ENCODE measurements at regions not wholly inside any gene's neighbourhood (a gene's known extent, or its start where the extent isn't known, plus 50 kb on each side); places are given as distances from the start of the nearest gene placed in this dataset.

DNA sequence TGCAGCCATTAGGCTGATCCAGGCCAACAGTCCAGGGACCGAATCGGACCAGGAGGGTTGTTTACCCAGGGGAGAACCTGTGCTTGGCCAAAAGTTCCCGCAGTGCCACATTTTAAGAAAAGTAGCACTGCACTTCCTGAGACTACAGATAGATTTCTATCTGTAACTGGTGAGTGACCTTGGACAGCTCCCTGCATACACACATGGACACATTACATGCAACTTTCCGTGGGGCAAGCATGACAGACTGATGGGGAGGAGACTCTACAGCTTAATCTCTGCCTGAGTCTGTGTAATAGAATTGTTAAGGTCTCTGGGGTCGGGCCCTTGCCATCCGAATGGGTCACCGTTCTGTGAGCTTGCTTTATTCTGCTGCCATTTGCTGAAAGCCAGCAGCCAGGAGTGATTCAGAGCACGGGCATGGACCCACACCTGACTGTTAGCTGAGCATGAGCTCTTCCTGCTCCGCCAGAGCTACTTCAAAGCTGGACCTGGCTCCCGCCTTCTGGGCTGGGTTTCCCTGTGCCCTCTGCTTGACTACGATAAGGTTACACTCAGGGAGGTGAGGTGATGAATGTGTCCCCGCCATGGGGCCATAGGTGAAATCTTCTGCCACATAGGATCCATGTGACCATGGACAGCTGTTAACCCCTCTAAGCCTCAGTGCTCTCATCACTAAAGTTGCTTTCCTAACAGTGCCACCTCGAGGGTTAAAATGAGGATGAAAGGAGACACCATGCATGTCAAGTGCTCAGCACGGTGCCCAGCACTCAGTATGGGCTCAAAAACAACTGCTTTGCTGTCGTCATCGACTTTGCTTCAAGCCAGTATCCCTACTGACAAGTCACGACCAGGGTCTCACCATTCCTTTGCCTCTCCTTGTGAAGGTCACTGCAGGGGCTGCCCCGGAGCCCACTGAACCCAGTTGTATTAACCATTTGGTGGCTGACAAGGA, 200.0 kb downstream of the MELK start:
- Histone ChIP-seq H3K4me1 (ENCODE audit: low read depth) (no peaks in the 10 kb centered on the region), H3K4me3 (no peak overlapping the region), H3K36me3 (ENCODE audit: low read depth) (no peaks in the 10 kb centered on the region), H3K9me3 (no peaks in the 10 kb centered on the region)
- TF ChIP-seq, protein P1, sequence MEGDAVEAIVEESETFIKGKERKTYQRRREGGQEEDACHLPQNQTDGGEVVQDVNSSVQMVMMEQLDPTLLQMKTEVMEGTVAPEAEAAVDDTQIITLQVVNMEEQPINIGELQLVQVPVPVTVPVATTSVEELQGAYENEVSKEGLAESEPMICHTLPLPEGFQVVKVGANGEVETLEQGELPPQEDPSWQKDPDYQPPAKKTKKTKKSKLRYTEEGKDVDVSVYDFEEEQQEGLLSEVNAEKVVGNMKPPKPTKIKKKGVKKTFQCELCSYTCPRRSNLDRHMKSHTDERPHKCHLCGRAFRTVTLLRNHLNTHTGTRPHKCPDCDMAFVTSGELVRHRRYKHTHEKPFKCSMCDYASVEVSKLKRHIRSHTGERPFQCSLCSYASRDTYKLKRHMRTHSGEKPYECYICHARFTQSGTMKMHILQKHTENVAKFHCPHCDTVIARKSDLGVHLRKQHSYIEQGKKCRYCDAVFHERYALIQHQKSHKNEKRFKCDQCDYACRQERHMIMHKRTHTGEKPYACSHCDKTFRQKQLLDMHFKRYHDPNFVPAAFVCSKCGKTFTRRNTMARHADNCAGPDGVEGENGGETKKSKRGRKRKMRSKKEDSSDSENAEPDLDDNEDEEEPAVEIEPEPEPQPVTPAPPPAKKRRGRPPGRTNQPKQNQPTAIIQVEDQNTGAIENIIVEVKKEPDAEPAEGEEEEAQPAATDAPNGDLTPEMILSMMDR (IDR thresholded peaks at IDR 0.05) = no peak
- intact Hi-C loops (cut with DNase I, micrococcal nuclease) = no loop called here
- ATAC-seq (no peak), DNase-seq (no peak)

DNA sequence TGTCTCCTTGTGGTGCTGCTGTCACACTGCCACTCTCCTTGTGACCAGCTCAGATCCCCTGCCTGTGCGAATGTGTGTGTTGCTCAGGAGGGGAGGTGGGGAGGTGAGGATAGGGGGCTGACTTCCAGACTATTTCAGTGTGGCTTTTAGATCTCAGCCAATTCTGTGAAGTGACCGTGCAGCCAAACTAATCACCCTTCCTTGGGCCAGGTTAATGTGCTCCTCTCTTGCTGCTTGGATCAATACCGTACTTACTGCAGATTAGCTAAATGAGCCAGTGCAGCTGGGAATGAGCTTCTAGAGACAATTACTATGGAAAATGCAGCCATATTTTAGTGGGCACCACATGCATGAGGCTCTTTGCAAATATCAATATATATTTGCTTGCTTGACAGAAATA, 206.0 kb downstream of the MELK start:
- Histone ChIP-seq H3K36me3 (ENCODE audit: low read depth) (no peaks in the 10 kb centered on the region), H3K4me3 (no peak overlapping the region), H3K4me1 (ENCODE audit: low read depth) (no peaks in the 10 kb centered on the region), H3K9me3 (no peaks in the 10 kb centered on the region)
- intact Hi-C loops (cut with DNase I, micrococcal nuclease) = no loop called here
- no peak for ATAC-seq
- TF ChIP-seq, protein P1 (IDR thresholded peaks at IDR 0.05) = no peak
- DNase-seq = no peak

DNA sequence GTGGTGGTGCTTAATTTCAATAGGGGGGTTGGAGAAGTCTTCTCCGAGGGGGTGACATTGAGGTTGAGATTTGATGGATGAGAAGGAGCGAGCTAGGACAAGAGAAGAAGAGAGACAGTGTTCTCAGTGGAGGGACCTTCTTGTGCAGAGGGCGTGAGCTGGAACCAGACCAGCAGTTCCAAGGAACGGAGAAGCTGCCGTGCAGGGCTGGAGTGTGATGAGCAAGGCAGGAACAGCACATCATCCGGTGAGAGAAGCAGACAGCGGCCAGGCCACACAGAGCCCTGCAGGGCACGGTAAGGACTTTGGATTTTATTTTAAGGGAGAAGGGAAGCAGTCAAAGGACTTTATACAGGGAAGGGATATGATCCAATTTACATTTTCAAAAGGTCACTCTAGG, 206.9 kb downstream of the MELK start:
- no peak overlapping the region for H3K4me3 ChIP-seq
- DNase-seq (no peak), ATAC-seq (no peak)
- no peaks in the 10 kb centered on the region for H3K4me1 ChIP-seq (ENCODE audit: low read depth)
- TF ChIP-seq, protein P1 (IDR thresholded peaks at IDR 0.05) = no peak
- H3K9me3 ChIP-seq = no peaks in the 10 kb centered on the region
- H3K36me3 ChIP-seq (ENCODE audit: low read depth) = no peaks in the 10 kb centered on the region
- intact Hi-C loops (cut with DNase I, micrococcal nuclease) = no loop called here

DNA sequence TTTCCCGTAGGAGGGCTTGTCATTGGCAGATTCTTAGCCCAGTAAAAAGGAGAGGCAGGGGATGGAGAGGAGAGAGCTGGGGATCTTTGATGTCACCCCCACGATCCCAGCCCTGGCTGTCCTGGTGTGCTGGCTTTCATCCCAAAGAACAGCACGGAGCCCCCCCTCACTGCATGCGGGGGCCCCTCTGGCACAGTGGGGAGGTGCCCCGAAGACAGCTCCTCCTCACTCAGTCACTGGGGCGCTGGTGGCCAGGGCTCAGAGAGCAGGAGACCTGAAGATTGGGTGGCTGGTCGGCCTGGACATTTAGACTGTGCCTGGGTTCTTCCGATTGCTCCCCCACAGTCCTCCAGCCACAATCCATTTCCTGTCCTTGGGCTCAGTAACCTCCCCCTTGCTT, 207.5 kb downstream of the MELK start:
- Histone ChIP-seq H3K4me1 (ENCODE audit: low read depth) (no peaks in the 10 kb centered on the region), H3K4me3 (no peak overlapping the region), H3K36me3 (ENCODE audit: low read depth) (no peaks in the 10 kb centered on the region), H3K9me3 (no peaks in the 10 kb centered on the region)
- DNase-seq (no peak), ATAC-seq (no peak)
- TF ChIP-seq, protein P1 (IDR thresholded peaks at IDR 0.05) = no peak
- intact Hi-C loops (cut with DNase I, micrococcal nuclease) = no loop called here

DNA sequence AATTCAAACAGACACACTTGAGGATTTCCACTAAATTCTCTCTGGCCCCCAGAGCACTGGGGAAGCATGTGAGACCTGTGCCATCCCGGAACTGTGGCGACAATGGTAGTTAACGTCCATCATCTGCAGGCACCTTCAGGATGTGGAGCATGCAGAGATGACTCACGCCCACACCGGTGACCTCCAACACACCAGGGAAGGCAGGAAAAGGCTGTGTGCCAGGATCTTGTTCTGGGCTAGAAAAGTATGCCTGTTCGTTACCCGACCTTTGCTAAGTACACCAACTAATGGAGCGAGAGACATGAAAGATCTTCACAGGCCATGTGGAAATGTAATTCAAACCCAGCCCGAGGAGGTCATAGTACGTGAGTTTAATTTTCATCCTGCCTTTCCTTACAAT, 208.8 kb downstream of the MELK start:
- ATAC-seq = no peak
- Histone ChIP-seq H3K4me3 (no peak overlapping the region), H3K4me1 (ENCODE audit: low read depth) (no peaks in the 10 kb centered on the region), H3K9me3 (no peaks in the 10 kb centered on the region), H3K36me3 (ENCODE audit: low read depth) (no peaks in the 10 kb centered on the region)
- no peak for DNase-seq
- TF ChIP-seq, protein P1 (IDR thresholded peaks at IDR 0.05) = no peak
- intact Hi-C loops (cut with DNase I, micrococcal nuclease) = no loop called here
